ENCODE measurements at regions not wholly inside any gene's neighbourhood (a gene's known extent, or its start where the extent isn't known, plus 50 kb on each side); places are given as distances from the start of the nearest gene placed in this dataset.

- TF ChIP-seq, protein P1, sequence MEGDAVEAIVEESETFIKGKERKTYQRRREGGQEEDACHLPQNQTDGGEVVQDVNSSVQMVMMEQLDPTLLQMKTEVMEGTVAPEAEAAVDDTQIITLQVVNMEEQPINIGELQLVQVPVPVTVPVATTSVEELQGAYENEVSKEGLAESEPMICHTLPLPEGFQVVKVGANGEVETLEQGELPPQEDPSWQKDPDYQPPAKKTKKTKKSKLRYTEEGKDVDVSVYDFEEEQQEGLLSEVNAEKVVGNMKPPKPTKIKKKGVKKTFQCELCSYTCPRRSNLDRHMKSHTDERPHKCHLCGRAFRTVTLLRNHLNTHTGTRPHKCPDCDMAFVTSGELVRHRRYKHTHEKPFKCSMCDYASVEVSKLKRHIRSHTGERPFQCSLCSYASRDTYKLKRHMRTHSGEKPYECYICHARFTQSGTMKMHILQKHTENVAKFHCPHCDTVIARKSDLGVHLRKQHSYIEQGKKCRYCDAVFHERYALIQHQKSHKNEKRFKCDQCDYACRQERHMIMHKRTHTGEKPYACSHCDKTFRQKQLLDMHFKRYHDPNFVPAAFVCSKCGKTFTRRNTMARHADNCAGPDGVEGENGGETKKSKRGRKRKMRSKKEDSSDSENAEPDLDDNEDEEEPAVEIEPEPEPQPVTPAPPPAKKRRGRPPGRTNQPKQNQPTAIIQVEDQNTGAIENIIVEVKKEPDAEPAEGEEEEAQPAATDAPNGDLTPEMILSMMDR (IDR thresholded peaks at IDR 0.05): no peak
- TF ChIP-seq EP300 (IDR thresholded peaks at IDR 0.05) (no peak), POLR2A (IDR thresholded peaks at IDR 0.05) (no peak)
These were observed 64.9 kb upstream of the OTOS start for GRCh38 chr2:240205348-240205747.
